Vagina (tissue), 2 donors: ENCODE measurements at regions not wholly inside any gene's neighbourhood (a gene's known extent, or its start where the extent isn't known, plus 50 kb on each side); places are given as distances from the start of the nearest gene placed in this dataset.

Experiments used
- DNase-seq, 2 donors: peaks; one replicate each; pipeline ENCODE4 v3.0.0-alpha.2; 2017; ENCODE audit errors: extremely low spot score in 2 of 2
- H3K27ac ChIP-seq: fragments of 200-600 bp; sonication (generic); one replicate; pipeline ENCODE4 v1.5.1; 2019
- H3K27me3 ChIP-seq: fragments of 200-600 bp; sonication (generic); one replicate; pipeline ENCODE4 v1.5.1; 2019
- H3K36me3 ChIP-seq, 2 donors: fragments of 200-600 bp; sonication (generic); one replicate each; pipeline ENCODE4 v1.5.1; 2017 to 2019
- H3K4me1 ChIP-seq: fragments of 200-600 bp; sonication (generic); one replicate; pipeline ENCODE4 v1.5.1; 2019
- H3K4me3 ChIP-seq, 2 donors: fragments of 200-600 bp; sonication (generic); 1 replicate in 1 of 2; 2 replicates in 1 of 2; pipeline ENCODE4 v1.5.1; 2016 to 2019
- H3K9me3 ChIP-seq: fragments of 200-600 bp; sonication (generic); one replicate; pipeline ENCODE4 v1.5.1; 2019
- POLR2A ChIP-seq, 2 donors: fragments of 450-650 bp; IDR thresholded peaks; one replicate each; pipeline ENCODE4 v1.6.1; 2017; ENCODE audit warnings: antibody characterized with exemption in 2 of 2, mild to moderate bottlenecking in 2 of 2, moderate library complexity in 2 of 2
- POLR2AphosphoS5 ChIP-seq, 2 donors: sonication (generic); formaldehyde crosslinking; IDR thresholded peaks; one replicate each; pipeline ENCODE4 v1.9.0; 2017; ENCODE audit warnings: antibody characterized with exemption in 2 of 2, mild to moderate bottlenecking in 2 of 2, low read depth in 1 of 2; ENCODE audit not compliant: insufficient read depth in 1 of 2
- intact Hi-C: fragments of 100-400 bp; cut with DNase I; formaldehyde crosslinking; loops from one replicate; pipeline ENCODE4 v1.15.1; 2023
- TF ChIP-seq, protein P1 (sequence below), 3 experiments: fragments of 450-650 bp in 2 of 3; fragments of 200-600 bp in 1 of 3; sonication (generic) in 1 of 3; IDR thresholded peaks; one replicate each; pipeline ENCODE4 v1.5.1; 2017 to 2019; ENCODE audit warnings: antibody characterized with exemption in 3 of 3, mild to moderate bottlenecking in 2 of 3, moderate library complexity in 2 of 3

DNA sequence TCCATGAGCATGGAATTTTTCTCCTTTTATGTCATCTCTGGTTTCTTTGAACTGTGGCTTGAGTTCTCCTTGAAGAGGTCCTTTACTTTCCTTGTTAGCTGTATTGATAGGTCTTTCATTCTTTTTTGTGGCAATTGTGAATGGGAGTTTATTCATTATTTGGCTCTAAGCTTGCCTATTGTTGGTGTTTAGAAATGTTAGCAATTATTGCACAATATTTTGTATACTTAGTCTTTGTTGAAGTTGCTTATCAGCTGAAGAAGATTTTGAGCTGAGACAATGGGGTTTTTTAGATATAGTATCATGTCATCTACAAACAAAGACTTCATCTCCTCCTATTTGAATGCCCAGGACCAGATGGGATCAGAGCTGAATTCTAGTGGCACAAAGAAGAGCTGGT lies 1143.8 kb downstream of the XPNPEP1 start:
- DNase-seq, result no peak
- Histone ChIP-seq H3K4me1 (no peaks in the 10 kb centered on the region), H3K36me3 (no peaks in the 10 kb centered on the region), H3K27me3 (no peaks in the 10 kb centered on the region), H3K4me3 (no peak overlapping the region), H3K27ac (no peak overlapping the region), H3K9me3 (no peaks in the 10 kb centered on the region)
- intact Hi-C loops, result no loop called here
- TF ChIP-seq POLR2A (IDR thresholded peaks at IDR 0.05) (no peak), POLR2AphosphoS5 (IDR thresholded peaks at IDR 0.05; ENCODE audit: insufficient read depth in 1 of 2, low read depth in 1 of 2) (no peak)
- TF ChIP-seq, protein P1, sequence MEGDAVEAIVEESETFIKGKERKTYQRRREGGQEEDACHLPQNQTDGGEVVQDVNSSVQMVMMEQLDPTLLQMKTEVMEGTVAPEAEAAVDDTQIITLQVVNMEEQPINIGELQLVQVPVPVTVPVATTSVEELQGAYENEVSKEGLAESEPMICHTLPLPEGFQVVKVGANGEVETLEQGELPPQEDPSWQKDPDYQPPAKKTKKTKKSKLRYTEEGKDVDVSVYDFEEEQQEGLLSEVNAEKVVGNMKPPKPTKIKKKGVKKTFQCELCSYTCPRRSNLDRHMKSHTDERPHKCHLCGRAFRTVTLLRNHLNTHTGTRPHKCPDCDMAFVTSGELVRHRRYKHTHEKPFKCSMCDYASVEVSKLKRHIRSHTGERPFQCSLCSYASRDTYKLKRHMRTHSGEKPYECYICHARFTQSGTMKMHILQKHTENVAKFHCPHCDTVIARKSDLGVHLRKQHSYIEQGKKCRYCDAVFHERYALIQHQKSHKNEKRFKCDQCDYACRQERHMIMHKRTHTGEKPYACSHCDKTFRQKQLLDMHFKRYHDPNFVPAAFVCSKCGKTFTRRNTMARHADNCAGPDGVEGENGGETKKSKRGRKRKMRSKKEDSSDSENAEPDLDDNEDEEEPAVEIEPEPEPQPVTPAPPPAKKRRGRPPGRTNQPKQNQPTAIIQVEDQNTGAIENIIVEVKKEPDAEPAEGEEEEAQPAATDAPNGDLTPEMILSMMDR (IDR thresholded peaks at IDR 0.05), result no peak

DNA sequence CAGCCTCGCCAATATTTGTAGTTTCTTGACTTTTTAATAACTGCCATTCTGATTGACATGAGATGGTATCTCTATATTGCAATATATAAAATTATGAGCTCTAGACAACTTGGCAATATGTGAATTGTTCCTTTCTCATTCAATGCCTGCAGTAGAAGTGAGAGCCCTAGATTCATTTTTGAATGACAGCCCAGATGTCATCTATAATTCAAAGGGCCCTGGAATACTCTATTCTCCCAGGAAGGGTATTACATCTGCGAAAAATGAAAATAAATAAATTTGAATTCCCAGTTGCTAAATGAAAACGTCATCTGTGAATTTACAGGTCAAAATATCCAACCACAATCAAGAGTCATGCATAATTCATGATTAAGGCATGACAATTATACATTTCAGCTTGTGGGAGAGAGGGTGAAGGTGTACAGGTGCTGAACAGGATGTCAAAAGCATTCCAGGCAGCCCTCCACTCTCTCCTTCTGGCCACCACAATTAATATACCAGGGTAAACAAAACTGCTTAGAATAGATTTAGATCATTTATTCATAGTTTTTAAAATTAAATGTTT lies 1147.3 kb downstream of the XPNPEP1 start:
- Histone ChIP-seq H3K27me3 (no peaks in the 10 kb centered on the region), H3K4me1 (no peaks in the 10 kb centered on the region), H3K27ac (no peak overlapping the region), H3K36me3 (no peaks in the 10 kb centered on the region), H3K9me3 (no peaks in the 10 kb centered on the region), H3K4me3 (no peak overlapping the region)
- intact Hi-C loops, result no loop called here
- TF ChIP-seq POLR2AphosphoS5 (IDR thresholded peaks at IDR 0.05; ENCODE audit: insufficient read depth in 1 of 2, low read depth in 1 of 2), result no peak
- TF ChIP-seq, protein P1 (IDR thresholded peaks at IDR 0.05), result no peak
- TF ChIP-seq POLR2A (IDR thresholded peaks at IDR 0.05), result no peak
- DNase-seq, result no peak

DNA sequence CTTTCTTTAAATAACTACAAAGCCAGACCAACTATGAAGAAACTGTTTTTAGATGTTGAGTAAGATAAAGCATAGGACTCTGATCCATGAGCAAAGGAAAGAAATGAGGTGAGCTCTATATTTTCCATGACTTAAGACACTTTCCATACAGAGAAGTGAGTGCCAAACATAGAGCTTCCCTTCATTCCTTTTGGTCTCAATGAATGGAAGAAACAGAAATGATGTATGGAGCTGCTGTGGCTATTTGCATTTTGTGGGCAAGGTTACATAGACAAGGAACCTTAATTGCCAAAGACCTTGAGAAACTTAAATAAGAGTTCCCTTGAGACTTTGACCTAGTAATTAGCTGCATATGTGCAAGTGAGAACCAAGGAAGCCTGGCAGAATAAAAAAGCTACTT lies 1152.2 kb downstream of the XPNPEP1 start:
- no peaks in the 10 kb centered on the region for H3K36me3 ChIP-seq
- intact Hi-C loops, result no loop called here
- TF ChIP-seq, protein P1 (IDR thresholded peaks at IDR 0.05), result no peak
- TF ChIP-seq POLR2A (IDR thresholded peaks at IDR 0.05), result no peak
- no peak for TF ChIP-seq POLR2AphosphoS5 (IDR thresholded peaks at IDR 0.05; ENCODE audit: insufficient read depth in 1 of 2, low read depth in 1 of 2)
- DNase-seq, result no peak
- H3K27ac ChIP-seq, result no peak overlapping the region
- H3K4me3 ChIP-seq, result no peak overlapping the region
- no peaks in the 10 kb centered on the region for H3K4me1 ChIP-seq
- no peaks in the 10 kb centered on the region for H3K27me3 ChIP-seq
- no peaks in the 10 kb centered on the region for H3K9me3 ChIP-seq

DNA sequence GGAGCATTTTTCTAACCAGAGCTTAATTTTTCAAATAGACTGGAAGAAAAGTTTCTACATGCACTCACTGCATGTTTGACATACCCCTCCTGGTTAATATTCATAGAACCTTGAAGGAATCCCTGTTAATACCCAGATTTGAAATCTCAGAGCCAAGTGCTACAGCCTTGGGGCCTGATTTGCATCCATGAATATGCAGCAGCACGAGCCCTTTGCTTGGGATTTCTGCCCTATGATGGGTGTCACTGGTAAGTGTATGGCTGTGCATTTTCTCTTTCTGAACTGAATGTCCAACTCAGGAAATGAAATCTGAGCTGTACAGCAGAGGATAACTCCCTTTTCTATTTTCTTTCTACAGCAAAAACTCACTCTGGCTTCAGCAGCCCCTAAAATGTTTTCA lies 1157.5 kb downstream of the XPNPEP1 start:
- Histone ChIP-seq H3K27me3 (no peaks in the 10 kb centered on the region), H3K9me3 (no peaks in the 10 kb centered on the region), H3K4me3 (no peak overlapping the region), H3K36me3 (no peaks in the 10 kb centered on the region), H3K4me1 (no peaks in the 10 kb centered on the region), H3K27ac (no peak overlapping the region)
- TF ChIP-seq, protein P1 (IDR thresholded peaks at IDR 0.05), result no peak
- TF ChIP-seq POLR2A (IDR thresholded peaks at IDR 0.05) (no peak), POLR2AphosphoS5 (IDR thresholded peaks at IDR 0.05; ENCODE audit: insufficient read depth in 1 of 2, low read depth in 1 of 2) (no peak)
- DNase-seq, result no peak
- intact Hi-C loops, result no loop called here

DNA sequence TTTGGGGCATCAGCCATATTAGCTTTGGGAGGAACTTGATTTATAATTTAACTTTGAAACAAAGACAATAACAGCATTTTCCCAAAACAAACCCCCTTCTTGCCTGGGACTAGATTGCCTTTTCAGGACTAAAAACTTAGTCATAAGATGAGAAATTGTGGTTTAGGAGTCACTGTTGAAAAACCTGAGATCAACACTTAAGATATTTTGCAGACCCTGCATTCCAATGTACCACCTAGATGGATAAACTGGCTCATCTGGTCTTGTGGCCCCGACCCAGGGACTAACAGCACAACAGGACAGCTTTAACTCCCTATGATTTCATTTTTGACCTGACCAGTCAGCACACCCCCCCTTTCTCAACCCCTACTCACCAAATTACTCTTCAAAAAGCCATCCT lies 1165.4 kb downstream of the XPNPEP1 start:
- H3K36me3 ChIP-seq, result no peaks in the 10 kb centered on the region
- no peaks in the 10 kb centered on the region for H3K27me3 ChIP-seq
- no peak overlapping the region for H3K27ac ChIP-seq
- DNase-seq, result no peak
- no peak for TF ChIP-seq POLR2A (IDR thresholded peaks at IDR 0.05)
- TF ChIP-seq, protein P1 (IDR thresholded peaks at IDR 0.05), result no peak
- no peak overlapping the region for H3K4me3 ChIP-seq
- no peaks in the 10 kb centered on the region for H3K4me1 ChIP-seq
- no peaks in the 10 kb centered on the region for H3K9me3 ChIP-seq
- intact Hi-C loops, result no loop called here
